ENCODE measurements at regions not wholly inside any gene's neighbourhood (a gene's known extent, or its start where the extent isn't known, plus 50 kb on each side); places are given as distances from the start of the nearest gene placed in this dataset.

DNA sequence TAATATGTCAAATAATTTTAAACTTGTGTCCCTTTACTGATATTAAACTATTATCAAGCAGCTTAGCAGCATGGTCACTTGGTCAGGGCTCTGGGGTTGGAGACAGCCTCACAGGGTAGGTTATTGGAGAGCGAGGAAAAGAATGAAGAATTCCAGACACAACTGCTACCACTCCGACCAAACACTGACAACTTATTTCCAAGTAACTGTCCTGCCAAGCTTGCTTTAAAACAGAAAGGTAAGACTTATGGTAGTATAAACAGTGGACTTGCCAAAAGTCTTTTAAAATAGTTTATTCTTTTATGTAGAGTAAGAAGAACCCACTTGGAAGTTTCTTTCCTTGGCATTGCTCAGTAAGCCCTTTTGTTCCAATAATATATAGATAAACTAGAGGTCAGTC is 364.1 kb downstream of the DEPDC1B start:
- no peak for DNase-seq (ENCODE audit: low spot score)

DNA sequence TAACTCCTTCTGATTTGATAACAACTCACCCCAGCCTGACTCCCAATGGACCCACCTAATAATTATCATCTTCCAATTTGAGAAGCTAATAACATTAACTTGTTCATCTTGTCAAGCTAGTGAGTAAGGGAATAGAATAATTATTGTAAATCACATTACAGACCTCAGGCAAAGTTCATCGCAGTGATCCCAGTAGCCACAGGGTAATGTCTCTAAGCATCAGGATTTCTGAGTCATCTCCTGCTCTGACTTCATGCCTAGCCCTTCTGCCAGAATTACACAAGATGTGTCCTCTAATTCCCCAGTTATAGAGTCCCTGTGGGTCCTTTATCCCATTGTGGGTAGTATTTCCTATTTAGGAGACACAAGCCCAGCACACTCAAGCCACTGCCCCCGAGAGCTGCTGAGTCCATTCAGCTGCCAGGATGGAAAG is 365.7 kb downstream of the DEPDC1B start:
- DNase-seq (ENCODE audit: low spot score) = no peak

DNA sequence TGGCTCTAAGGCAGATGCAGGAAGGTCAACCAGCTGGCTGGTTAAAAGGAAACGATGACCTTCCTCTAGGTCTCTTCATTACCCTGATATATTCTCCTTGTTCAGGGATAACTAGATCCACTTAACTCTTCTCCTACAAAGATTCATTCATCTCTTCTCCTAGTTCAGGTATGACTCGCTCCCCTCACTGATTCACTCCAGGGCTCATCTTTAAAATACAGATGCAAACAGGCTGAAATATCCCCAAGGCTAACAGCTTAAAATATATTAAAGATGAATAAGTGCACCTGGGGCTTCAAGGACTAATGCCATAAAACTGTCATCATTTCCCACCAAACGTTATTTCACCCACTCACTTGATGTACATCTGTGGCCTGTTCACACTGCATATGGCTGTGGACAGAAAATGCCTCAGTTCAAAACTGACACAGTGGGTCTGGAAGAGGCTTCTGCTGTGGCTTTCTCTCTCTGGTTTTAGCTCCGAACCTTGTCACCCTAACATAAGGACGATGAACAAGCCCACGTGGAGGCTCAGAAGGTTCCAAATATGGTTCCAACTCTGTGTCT is 366.9 kb downstream of the DEPDC1B start:
- no peak for DNase-seq (ENCODE audit: low spot score)

DNA sequence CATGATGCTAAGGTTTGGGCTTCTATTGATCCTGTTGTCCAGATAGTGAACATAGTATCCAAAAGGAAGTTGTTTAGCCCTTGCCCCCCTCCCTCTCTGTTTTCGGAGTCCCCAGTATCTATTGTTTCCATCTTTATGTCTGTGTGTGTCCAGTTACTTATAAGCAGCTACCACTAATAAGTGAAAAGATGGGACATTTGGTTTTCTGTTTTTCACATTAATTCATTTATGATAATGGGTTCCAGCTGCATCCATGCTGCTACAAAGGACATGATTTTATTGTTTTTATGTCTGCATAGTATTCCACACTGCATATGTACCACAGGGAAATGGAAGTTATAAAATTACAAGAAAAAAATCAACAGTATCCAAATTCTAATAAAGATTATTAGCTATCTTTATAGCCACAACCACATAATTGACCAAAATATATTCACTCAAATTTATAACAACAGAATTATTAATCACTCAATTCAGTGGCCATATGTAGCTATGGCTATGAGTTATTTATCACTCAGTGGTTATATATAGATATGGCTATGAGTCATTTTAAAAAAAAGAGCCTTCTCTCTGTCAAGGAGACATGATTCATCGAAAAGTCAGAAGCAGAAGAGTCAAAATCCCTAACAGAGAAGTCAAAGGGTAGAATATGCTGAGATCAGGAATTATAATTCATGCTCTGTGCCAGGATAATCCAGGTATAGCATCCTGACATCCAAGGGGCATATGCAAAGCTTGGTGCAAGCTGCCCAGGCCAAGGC is 367.5 kb downstream of the DEPDC1B start:
- DNase-seq (ENCODE audit: low spot score) = no peak

DNA sequence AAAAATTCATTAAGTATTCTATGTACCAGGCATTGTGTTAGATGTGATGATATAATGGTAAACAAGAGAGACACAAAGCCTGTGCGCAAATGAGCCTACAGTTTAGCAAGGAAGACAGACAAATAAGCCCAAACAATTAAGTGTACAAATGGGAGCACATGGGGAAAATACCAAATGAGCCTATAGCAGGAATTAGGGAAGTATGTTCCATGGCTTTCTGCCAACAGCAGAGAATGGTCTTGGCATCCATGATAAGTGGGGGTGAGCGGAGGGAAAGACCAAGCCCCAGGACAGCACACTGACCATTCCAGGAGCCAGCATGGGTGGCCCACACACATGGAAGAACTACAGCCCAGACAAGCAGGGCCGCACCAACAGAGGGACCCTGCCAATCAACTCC is 369.7 kb downstream of the DEPDC1B start:
- no peak for DNase-seq (ENCODE audit: low spot score)

DNA sequence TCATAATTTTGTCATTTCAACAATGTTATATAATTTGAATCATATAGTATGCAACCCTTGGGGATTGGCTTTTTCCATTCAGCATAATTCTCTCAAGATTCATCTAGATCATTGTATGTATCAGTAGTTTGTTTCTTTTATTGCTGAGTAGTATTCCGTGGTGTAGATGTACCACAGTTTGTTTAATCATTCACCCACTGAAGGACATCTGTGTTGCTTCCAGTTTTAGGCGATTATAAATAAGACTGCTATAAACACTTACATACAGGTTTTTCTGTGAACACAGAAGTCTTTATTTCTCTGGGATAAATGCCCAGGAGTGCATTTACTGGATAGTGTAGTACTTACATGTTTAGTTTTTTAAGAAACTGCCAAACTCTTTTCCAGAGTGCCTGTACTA is 374.1 kb downstream of the DEPDC1B start:
- DNase-seq (ENCODE audit: low spot score) = no peak

DNA sequence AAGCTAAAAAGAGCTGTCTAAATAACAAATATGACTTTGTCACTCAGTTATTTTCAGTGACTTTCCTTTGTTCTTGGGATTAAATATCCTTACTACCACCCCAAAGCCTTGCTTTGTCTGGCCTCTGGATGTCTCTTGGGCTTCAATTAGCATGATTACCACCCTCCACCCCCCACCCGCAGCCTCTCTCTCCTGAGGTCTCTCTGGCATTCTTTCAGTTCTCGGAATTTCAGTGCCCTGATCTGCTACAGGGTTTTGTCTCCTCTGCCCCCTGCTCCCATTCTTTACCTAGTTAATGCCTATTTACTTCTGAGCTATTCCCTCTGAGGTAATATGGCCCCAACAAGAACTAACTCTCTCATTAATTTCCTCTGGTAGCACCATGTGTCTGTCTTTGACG is 376.4 kb downstream of the DEPDC1B start:
- no peak for DNase-seq (ENCODE audit: low spot score)

DNA sequence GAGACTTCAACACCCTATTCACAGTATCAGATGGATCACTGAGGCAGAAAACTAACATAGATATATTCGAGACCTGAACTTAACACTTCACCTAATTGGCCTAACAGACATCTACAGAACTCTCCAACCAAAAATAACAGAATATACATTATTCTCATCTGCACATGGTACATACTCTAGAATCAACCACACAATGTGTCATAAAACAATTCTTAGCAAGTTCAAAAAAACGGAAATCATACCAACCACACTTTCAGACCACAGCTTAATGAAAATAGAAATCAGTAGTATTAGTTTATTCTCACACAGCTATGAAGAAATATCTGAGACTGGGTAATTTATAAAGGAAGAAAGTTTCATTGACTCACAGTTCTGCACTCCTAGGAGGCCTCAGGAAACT is 387.9 kb downstream of the DEPDC1B start:
- no peak for DNase-seq (ENCODE audit: low spot score)

DNA sequence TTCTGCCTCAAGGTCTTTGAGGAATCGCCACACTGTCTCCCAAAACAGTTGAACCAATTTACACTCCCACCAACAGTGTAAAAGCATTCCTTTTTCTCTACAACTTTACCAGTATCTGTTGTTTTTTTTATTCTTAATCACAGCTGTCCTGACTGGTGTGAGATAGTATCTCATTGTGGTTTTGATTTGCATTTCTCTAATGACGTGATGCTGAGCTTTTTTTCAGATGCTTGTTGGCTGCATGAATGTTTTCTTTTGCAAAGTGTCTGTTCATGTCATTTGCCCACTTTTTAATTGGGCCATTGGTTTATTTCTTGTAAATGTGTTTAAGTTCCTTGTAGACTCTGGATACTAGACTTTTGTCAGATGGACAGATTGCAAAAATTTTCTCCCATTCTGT is 400.0 kb downstream of the DEPDC1B start:
- no peak for DNase-seq (ENCODE audit: low spot score)

DNA sequence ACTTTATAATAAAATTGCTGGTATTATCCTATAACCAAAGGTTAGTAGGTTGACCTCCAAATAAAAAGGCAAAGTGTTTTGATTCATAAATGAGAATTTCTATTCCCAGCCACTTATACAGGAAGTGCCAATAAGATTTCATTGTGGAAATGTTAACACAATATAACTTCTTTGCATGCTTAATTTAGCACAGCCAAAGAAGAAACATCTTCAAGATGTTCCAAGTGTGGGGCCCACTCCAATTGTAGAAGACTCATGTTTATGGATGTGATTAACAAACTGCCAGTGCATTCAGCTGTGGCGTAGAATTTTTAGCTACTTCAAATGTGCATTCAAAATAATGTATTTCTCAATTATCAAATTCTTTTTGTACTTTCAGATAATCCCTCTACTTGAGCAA is 402.3 kb downstream of the DEPDC1B start:
- no peak for DNase-seq (ENCODE audit: low spot score)

DNA sequence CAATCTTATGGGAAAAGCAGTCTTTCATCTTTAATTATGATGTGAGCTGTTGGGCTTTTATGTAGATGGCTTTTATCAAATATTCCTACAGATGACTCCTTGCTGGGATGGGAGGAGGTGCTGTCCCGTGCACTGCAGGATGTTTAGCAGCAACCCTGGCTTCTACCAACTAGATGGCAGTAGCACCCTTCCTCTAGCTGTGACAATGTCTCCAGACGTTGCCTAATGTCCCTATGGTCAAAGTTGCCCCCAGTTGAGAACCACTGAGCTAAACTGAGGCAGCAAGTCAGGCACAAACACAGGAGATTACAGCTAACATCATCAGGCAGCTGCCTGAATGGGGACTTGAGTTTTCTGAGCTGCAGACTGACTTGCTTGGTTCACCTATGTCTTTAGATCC is 401.9 kb upstream of the PDE4D start:
- no peak for DNase-seq (ENCODE audit: low spot score)

DNA sequence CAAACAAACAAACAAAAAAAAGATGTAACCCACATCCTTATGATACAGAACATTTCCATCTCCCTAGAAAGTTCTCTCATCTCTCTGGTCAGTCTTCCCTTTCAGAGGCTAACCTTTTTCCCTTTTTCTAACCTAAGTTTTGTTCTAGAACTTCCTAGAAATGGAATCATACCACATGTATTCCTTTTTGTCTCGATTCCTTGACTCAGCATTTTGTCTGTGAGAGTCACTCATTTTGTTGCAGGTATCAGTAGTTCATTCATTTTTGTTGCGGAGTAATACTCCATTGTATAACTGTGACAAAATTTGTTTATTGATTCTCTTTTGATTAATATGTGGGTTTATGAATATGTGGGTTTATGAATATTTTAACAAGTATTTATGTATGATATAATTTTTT is 400.0 kb upstream of the PDE4D start:
- DNase-seq (ENCODE audit: low spot score) = no peak

DNA sequence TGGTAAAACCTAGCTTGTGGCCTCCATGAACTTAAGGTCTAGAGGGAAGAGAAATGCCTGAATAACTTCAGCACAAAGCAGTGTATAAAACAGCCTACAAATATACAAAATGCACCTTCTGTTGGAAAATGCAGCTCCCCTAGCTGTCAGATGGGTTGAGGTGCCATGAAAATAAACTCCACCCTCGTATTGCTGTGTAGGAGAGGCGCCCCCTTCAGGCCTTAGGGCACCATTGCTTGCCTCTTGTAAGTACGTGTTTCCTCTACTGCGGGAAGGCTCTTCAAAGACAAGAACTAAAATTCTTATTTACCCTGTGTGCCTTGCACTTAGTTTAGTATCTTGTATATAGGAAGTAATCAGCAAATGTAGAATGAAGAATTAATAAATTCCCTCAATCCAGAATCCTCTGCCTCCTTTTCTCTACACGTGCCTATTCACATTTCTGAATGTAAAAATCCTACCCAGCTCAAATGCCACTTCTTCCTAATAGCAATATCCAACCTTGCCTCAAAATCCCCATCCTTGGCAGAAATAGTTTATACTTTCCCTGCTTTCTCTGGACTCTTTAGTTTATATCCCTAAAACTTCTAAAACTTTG is 393.7 kb upstream of the PDE4D start:
- DNase-seq (ENCODE audit: low spot score) = peak; percentile 22

DNA sequence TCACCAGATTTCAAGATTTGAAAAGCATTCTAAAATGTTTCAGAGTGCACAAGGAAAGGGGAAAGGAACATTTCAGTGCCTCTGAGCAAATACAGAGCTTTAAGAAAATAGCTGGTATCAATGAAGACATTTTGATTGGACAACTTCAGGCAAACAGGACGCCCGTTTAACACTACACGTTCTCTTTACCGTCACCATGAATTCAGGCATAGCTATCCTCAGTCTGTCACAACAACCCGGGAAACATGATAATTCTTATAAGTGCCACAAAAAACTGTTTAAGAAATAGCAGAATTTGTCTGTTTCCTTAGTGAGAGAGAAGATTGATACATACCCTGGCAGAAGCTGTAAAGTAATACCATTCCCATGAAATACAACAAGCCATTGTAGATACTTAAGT is 392.4 kb upstream of the PDE4D start:
- no peak for DNase-seq (ENCODE audit: low spot score)

DNA sequence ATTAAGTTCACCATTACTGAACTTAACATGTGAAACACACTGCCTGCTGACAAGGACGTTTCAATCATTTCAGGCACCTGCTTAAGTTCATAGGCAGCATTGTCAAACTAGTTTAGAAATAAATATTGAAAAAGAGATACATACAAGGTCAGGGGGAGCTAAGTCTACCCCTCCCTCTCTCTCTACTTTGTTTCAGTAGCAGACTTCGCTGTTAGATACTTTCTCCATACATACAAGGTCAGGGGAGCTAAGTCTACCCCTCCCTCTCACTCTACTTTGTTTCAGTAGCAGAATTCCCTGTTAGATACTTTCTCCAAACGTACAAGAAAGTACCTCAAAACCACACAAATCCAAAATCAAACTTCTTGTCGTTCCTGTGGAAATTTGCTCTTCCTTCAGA is 387.4 kb upstream of the PDE4D start:
- no peak for DNase-seq (ENCODE audit: low spot score)

DNA sequence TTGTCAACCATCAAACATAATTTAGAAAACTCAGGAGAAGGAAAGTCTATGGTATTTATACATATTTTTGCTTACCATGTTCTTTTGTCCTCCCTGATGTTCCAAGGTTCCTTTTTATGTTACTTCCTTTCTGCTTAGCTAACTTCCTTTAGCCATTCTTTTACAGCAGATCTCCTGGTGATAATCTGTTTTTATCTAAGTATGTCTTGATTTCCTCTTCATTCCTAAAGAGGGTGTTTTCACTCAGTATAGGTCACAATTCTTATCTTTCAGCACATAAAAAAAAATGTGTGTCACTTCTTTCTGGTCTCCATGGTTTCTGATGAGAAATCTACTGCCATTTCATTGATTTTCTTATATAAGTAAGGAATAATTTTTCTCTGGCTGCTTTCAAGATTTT is 384.4 kb upstream of the PDE4D start:
- DNase-seq (ENCODE audit: low spot score) = no peak

DNA sequence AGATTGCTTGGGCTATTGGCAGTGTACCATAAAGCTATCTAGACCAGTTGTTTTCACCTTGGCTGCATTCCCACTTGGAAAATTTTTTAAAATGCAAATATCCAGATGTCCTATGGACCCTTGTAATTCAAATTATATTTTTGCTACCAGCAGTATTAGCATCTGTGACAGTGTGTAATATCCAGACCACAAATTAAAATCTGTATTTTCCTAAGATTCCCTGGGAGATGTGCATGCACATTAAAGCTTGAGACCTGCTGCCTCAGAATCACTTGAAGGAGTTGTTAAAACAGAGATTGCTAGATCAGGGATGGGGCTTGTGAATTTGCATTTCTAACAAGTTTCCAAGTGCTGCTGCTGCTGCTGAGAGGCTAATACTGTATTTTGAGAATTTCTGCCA is 381.2 kb upstream of the PDE4D start:
- no peak for DNase-seq (ENCODE audit: low spot score)

DNA sequence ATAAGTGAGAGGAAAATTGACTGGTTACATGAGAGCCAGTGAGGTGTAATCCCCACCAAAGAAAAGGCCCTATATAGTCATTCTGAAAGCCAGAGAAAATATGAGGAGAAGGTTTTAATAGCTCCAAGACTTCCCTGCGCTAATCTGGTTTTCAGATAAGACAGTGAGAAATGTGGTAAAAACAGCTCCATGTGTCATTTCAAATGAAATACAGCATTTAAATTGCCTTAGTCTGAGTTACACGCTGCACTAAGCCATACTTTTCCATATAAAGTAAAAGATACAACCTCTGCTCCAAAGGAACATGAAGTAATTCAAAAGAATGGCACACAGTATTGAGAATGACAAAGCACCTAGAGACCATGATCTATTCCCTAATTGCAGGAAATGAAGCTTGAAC is 378.0 kb upstream of the PDE4D start:
- no peak for DNase-seq (ENCODE audit: low spot score)

DNA sequence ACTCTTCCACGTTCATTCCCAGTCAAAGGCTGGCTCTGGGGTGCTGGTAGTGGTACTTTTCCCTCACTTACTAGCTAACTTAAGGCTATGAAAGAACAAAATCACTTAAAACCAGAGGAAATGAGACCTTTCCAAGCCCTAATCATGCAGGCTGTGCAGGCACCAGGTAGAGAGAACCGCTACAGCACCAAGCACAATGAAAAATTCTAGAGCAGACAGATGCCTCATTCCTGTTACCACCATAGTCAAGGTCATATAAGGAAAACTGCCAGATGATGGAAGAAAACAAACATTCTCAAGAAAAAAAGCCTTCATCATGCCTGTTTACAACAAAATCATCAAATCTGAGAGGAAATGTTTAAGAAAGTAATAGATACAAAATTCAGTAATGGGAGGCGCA is 374.4 kb upstream of the PDE4D start:
- no peak for DNase-seq (ENCODE audit: low spot score)

DNA sequence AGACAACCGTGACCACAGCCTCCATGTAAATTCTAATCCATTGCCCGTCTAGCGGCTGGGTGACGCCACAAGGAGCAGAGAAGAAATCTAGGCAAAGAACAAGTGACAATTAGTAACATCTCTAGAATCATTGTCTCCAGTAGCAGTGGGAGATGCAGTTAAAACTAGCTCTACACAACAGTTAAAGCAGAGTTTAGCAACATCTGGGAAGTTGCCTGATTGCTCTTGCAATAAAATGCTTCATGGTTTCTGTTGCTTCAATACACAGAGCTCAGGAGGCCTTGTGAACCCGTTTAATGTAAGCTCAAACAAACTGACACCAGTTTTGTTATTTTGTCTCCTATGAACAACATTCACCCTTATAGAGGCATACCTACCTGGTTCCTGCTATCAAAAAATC is 369.8 kb upstream of the PDE4D start:
- no peak for DNase-seq (ENCODE audit: low spot score)

DNA sequence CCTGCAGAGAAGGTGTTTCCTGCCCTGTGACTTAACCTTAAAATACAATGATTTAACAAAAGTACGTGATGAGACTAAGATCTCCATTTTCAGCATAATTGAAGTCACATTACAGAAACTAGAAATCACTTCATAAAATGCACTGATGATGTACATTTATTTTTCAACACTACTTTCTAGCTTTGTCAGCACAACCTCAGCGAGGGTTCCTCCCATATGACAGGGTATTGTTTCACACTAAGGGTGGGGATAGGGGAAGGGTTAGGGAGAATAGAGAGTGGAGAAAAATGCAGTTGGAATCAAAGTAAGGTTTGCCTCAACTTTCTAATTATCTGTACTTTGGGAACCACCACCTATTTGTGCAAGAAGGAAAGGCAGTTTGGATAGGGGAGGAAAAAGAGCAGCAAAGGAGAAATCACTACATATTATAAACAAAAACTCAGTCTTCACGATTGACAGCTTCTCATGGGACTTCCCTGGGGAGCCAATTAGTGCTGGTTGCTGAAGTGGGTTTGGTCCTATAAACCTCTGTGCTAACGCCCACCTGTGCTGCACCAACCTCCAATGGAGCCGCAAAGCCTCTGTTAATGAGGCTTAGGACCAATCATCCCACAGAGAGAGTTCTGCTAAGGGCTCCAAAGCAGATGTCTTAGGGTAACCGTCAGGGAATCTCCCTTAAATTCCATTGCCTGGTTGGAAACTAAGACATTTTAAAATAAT is 369.2 kb upstream of the PDE4D start:
- DNase-seq (ENCODE audit: low spot score) = no peak

DNA sequence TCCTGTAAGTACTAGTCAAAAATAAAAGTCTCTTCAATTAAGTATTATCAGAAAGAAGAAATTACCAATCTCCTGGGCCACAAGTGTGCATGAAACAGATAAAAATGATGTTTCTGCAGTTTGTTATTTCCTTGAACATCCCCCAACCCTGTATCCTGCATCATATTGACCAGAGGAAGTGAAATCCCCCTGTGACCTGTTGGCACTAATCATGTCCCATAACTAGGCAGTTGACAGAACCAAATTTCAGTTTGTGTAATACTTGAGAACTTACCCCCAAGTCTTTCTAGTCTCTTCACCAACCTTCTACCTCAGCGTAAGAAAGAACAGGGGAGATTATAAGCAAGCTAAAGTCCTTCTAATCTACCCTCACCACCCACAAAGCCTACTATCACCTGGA is 368.2 kb upstream of the PDE4D start:
- DNase-seq (ENCODE audit: low spot score) = no peak

DNA sequence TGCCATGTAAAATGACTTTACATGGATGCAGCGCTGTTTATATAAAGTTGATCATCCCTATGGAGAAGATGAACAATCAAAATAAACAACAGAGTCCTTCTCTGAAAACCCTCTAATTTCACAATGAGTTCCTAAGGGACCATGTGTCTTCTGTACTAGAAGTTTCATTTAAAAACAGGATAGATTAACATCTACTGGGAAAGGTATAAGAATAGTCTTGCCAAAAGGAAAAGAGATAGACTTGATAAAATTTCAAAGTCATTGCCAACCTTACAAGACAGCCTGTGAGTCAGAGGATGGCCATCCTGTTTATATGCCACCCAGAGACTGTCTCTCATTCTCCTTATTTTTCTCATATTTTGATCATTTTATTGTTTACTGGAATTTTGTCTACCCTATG is 367.1 kb upstream of the PDE4D start:
- DNase-seq (ENCODE audit: low spot score) = no peak

Data from activated CD4-positive, alpha-beta T cell treated with anti-CD3 and anti-CD28 coated beads, Interleukin-2, Interleukin-4, amounts not matched to agents 100 ng/mL and 50 ng/mL, durations not matched to agents 16 hours and 8 hours (primary cell).